ENCODE measurements at regions not wholly inside any gene's neighbourhood (a gene's known extent, or its start where the extent isn't known, plus 50 kb on each side); places are given as distances from the start of the nearest gene placed in this dataset.

GRCh38 chr14:50026396-50026795 lies 90.0 kb downstream of the VCPKMT start:
- TF ChIP-seq CTCF (IDR thresholded peaks at IDR 0.05 in 8 of 11, conservative IDR thresholded peaks at IDR 0.05 in 3 of 11) (no peak), POLR2AphosphoS5 (IDR thresholded peaks at IDR 0.05) (no peak), POLR2A (IDR thresholded peaks at IDR 0.05) (no peak)
